ENCODE measurements at regions not wholly inside any gene's neighbourhood (a gene's known extent, or its start where the extent isn't known, plus 50 kb on each side); places are given as distances from the start of the nearest gene placed in this dataset.

DNA sequence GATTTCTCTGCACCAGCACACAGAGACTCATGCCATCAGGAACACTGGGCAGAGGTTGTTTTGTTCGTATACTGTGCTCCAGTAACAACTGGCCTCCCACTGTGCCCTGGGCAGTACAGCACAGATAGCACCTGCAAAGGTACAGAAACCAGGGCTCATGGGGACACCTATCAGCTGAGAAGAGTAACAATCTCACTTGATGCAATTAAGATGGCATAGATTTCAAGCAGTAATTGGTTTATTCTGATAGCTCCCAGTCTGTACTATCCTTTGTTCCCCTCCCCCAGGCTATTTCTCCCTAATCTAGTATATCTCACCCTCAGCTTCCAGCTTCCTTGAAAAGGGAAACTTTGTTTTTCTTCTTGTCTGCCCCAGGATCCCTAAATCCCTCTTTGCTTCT lies 343.9 kb upstream of the MMADHC start:
- Histone ChIP-seq H3K4me1 (no peaks in the 10 kb centered on the region), H3K4me3 (no peak overlapping the region), H3K27me3 (replicated peaks in 1 of 7) (no peaks in the 10 kb centered on the region), H3K9me3 (no peaks in the 10 kb centered on the region), H3K36me3 (no peaks in the 10 kb centered on the region), H3K27ac (no peak overlapping the region)
- intact Hi-C loops (cut with DNase I; ENCODE audit: low total_unique reads), result no loop called here
- no peak for TF ChIP-seq POLR2A (IDR thresholded peaks at IDR 0.05)
- no peak for TF ChIP-seq POLR2AphosphoS5 (IDR thresholded peaks at IDR 0.05)
- 57 to 84% (median 75%) methylated on average over 1 of the region's 1 CpG for WGBS, 5 donors
- DNase-seq, result no peak

DNA sequence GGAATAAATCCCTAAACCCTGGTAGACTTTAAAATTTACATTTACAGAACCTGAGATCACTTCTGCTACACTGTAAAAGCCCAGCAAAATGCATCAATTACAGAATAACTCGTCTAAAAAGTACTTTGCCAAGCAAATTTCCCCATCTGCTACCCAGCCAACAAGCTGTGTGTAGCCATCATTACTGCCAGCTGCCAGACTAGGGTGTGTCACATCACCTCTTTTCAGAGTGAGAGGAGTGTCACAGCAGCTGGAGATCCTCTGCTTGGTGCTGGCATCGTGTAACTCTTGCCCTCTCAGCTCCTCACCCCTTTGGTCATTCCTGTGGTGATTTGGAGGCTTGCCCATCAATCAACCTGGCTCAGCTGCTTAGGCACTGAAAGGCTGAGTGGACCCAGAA lies 340.4 kb upstream of the MMADHC start:
- WGBS, 5 donors, result 40 to 50% (median 44%) methylated on average over 2 of the region's 2 CpGs
- Histone ChIP-seq H3K4me1 (no peaks in the 10 kb centered on the region), H3K4me3 (no peak overlapping the region), H3K27me3 (replicated peaks in 1 of 7) (no peaks in the 10 kb centered on the region), H3K36me3 (no peaks in the 10 kb centered on the region), H3K27ac (no peak overlapping the region), H3K9me3 (no peaks in the 10 kb centered on the region)
- TF ChIP-seq, protein P1, sequence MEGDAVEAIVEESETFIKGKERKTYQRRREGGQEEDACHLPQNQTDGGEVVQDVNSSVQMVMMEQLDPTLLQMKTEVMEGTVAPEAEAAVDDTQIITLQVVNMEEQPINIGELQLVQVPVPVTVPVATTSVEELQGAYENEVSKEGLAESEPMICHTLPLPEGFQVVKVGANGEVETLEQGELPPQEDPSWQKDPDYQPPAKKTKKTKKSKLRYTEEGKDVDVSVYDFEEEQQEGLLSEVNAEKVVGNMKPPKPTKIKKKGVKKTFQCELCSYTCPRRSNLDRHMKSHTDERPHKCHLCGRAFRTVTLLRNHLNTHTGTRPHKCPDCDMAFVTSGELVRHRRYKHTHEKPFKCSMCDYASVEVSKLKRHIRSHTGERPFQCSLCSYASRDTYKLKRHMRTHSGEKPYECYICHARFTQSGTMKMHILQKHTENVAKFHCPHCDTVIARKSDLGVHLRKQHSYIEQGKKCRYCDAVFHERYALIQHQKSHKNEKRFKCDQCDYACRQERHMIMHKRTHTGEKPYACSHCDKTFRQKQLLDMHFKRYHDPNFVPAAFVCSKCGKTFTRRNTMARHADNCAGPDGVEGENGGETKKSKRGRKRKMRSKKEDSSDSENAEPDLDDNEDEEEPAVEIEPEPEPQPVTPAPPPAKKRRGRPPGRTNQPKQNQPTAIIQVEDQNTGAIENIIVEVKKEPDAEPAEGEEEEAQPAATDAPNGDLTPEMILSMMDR (IDR thresholded peaks at IDR 0.05 in 8 of 11, conservative IDR thresholded peaks at IDR 0.05 in 3 of 11), result no peak
- TF ChIP-seq POLR2A (IDR thresholded peaks at IDR 0.05), result no peak
- no peak for DNase-seq
- intact Hi-C loops (cut with DNase I; ENCODE audit: low total_unique reads), result no loop called here

DNA sequence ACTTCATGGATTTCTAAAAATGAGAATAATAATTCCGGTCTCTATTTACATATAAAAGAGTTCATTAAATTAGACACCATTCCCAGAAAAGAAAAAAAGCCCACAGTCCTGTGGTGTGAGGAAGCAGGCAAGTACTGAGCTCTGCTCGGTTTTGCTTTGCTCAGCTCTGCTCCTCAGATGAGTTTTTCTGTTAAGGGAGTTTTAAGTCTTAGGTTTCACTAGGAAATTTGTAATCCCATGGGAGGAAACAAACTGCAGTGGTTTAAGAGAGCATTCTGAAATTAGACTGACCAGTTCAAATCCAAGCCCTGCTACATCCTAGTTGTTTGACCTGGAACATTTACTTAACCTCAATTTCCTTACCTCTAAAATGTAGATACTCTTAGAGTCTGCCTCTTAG lies 338.6 kb upstream of the MMADHC start:
- WGBS, 5 donors, result 48 to 61% (median 57%) methylated on average over 2 of the region's 2 CpGs
- DNase-seq, result no peak
- TF ChIP-seq POLR2A (IDR thresholded peaks at IDR 0.05), result no peak
- TF ChIP-seq, protein P1 (IDR thresholded peaks at IDR 0.05 in 8 of 11, conservative IDR thresholded peaks at IDR 0.05 in 3 of 11), result no peak
- no peak for TF ChIP-seq POLR2AphosphoS5 (IDR thresholded peaks at IDR 0.05)

DNA sequence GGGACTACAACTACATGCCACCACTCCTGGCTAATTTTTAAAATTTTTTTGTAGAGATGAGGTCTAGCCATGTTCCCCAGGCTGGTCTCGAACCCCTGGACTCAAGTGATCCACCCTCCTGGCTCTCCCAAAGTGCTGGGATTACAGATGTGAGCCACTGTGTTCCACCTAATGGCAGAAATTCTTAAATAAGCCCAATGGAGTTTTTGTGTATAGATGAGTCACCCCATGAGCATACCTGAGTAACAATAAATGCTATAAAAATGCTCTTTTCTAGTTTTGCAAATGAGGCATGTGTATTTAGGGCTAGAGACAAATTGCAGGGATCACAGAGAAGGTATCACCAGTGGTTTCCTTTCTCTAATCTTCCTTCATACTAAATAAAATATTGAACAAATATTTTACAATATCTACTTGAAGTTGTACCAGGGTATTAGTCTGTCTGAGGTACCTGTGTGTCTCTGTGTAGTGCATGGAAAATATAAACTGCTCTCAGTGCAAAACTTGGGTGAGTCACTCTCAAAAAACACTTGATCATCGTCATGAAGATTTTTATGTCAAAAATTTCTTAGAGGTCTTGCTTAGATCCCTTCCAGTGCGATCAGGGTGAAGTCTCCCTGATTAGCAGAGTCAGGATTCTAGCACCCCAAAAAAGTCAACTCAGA lies 337.1 kb upstream of the MMADHC start:
- no peaks in the 10 kb centered on the region for H3K27me3 ChIP-seq (replicated peaks in 1 of 7)
- H3K27ac ChIP-seq, result no peak overlapping the region
- H3K36me3 ChIP-seq, result no peaks in the 10 kb centered on the region
- H3K4me3 ChIP-seq, result no peak overlapping the region
- intact Hi-C loops (cut with DNase I; ENCODE audit: low total_unique reads), result no loop called here
- peaks cover 0 to 24% (median 17%) of the 10 kb centered on the region in 8 donors for H3K9me3 ChIP-seq
- H3K4me1 ChIP-seq, result no peaks in the 10 kb centered on the region
- WGBS, 5 donors, result 54 to 84% (median 78%) methylated on average over 3 of the region's 3 CpGs
- no peak for TF ChIP-seq POLR2A (IDR thresholded peaks at IDR 0.05)
- no peak for TF ChIP-seq POLR2AphosphoS5 (IDR thresholded peaks at IDR 0.05)
- no peak for DNase-seq

More for the DNA sequence above, 338.6 kb upstream of the MMADHC start:
- Histone ChIP-seq H3K4me3 (no peak overlapping the region), H3K27ac (no peak overlapping the region), H3K36me3 (no peaks in the 10 kb centered on the region), H3K4me1 (no peaks in the 10 kb centered on the region), H3K9me3 (peaks cover 0 to 9% (median 3%) of the 10 kb centered on the region in 8 donors), H3K27me3 (replicated peaks in 1 of 7) (no peaks in the 10 kb centered on the region)
- intact Hi-C loops (cut with DNase I; ENCODE audit: low total_unique reads), result no loop called here

DNA sequence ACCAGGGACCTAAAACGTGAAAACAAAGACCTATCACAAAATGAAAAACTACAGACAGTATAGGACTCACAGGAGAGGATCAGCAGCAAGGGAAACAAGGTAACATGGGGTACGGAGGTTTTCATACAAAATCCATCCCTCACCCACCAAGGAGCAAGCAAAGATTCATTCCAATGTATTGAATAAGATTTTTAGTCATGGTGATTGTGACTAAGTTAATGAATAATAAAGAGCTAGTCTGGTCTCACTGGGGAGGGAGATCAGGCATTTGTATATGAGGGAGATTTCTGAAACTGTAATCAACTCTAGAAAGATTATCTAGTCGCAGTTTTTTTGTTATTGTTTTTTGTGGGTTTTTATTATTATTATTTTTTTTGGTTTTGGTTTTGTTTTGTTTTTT lies 336.5 kb upstream of the MMADHC start:
- DNase-seq, result no peak
- no peaks in the 10 kb centered on the region for H3K4me1 ChIP-seq
- H3K4me3 ChIP-seq, result no peak overlapping the region
- WGBS, 5 donors, result 71 to 82% (median 76%) methylated on average over 3 of the region's 3 CpGs
- peaks cover 0 to 27% (median 20%) of the 10 kb centered on the region in 8 donors for H3K9me3 ChIP-seq
- intact Hi-C loops (cut with DNase I; ENCODE audit: low total_unique reads), result no loop called here
- no peaks in the 10 kb centered on the region for H3K27me3 ChIP-seq (replicated peaks in 1 of 7)
- no peak overlapping the region for H3K27ac ChIP-seq
- TF ChIP-seq POLR2A (IDR thresholded peaks at IDR 0.05) (no peak), POLR2AphosphoS5 (IDR thresholded peaks at IDR 0.05) (no peak)
- TF ChIP-seq, protein P1 (IDR thresholded peaks at IDR 0.05 in 8 of 11, conservative IDR thresholded peaks at IDR 0.05 in 3 of 11), result no peak
- no peaks in the 10 kb centered on the region for H3K36me3 ChIP-seq

Data from spleen (tissue), 11 donors.